ENCODE measurements at regions not wholly inside any gene's neighbourhood (a gene's known extent, or its start where the extent isn't known, plus 50 kb on each side); places are given as distances from the start of the nearest gene placed in this dataset.

- H3K27me3 Mint-ChIP-seq: no peaks in the 10 kb centered on the region
- Histone ChIP-seq H3K27me3 (ENCODE audit: control insufficient read depth in 1 of 2, insufficient read depth in 2 of 2, low read length in 2 of 2) (no peaks in the 10 kb centered on the region), H3K27ac (ENCODE audit: low read depth in 1 of 2, low read length in 2 of 2) (no peak overlapping the region), H3K4me3 (ENCODE audit: low read length) (no peak overlapping the region), H3K4me1 (ENCODE audit: insufficient read depth, low read length) (no peaks in the 10 kb centered on the region), H3K9me3 (ENCODE audit: control insufficient read depth in 1 of 2, insufficient read depth in 1 of 2, low read length in 2 of 2) (no peaks in the 10 kb centered on the region), H3K36me3 (ENCODE audit: insufficient read depth, low read length) (no peaks in the 10 kb centered on the region)
- ATAC-seq (ENCODE audit: poor library complexity) (no peak), DNase-seq (no peak)
- no peak overlapping the region for H3K27ac Mint-ChIP-seq
- intact Hi-C loops (cut with DNase I, micrococcal nuclease): no loop called here
- no peaks in the 10 kb centered on the region for H3K9me3 Mint-ChIP-seq
- CTCF ChIA-PET: no interaction called here
- POLR2A ChIA-PET: interaction anchor here (1.2 kb wide), 1 partner anchor 75 kb away, joined by 4 read pairs; the partner anchor contains the start of gene NFE2L2
- H3K36me3 Mint-ChIP-seq (ENCODE audit: low read depth): no peaks in the 10 kb centered on the region
- no peaks in the 10 kb centered on the region for H3K4me1 Mint-ChIP-seq (ENCODE audit: low read depth)
- no peak overlapping the region for H3K4me3 Mint-ChIP-seq
- no peak for TF ChIP-seq CTCF (IDR thresholded peaks at IDR 0.05)
Observed at GRCh38 chr2:177340158-177340557, 52.4 kb upstream of the AGPS start.

- POLR2A ChIA-PET: no interaction called here
- CTCF ChIA-PET: no interaction called here
- H3K4me3 ChIP-seq (ENCODE audit: low read length): no peak overlapping the region
- H3K27me3 Mint-ChIP-seq: no peaks in the 10 kb centered on the region
- TF ChIP-seq CTCF (IDR thresholded peaks at IDR 0.05): no peak
- no peaks in the 10 kb centered on the region for H3K4me1 ChIP-seq (ENCODE audit: insufficient read depth, low read length)
- ATAC-seq (ENCODE audit: poor library complexity): no peak
- no peak overlapping the region for H3K27ac ChIP-seq (ENCODE audit: low read depth in 1 of 2, low read length in 2 of 2)
- H3K36me3 ChIP-seq (ENCODE audit: insufficient read depth, low read length): no peaks in the 10 kb centered on the region
- no peak for DNase-seq
- H3K9me3 Mint-ChIP-seq: no peaks in the 10 kb centered on the region
- no peaks in the 10 kb centered on the region for H3K9me3 ChIP-seq (ENCODE audit: control insufficient read depth in 1 of 2, insufficient read depth in 1 of 2, low read length in 2 of 2)
- H3K4me1 Mint-ChIP-seq (ENCODE audit: low read depth): no peaks in the 10 kb centered on the region
- H3K27ac Mint-ChIP-seq: no peak overlapping the region
- H3K27me3 ChIP-seq (ENCODE audit: control insufficient read depth in 1 of 2, insufficient read depth in 2 of 2, low read length in 2 of 2): no peaks in the 10 kb centered on the region
- H3K36me3 Mint-ChIP-seq (ENCODE audit: low read depth): no peaks in the 10 kb centered on the region
- no peak overlapping the region for H3K4me3 Mint-ChIP-seq
- intact Hi-C loops (cut with DNase I, micrococcal nuclease): no loop called here
Observed at GRCh38 chr2:177342736-177343135, 49.8 kb upstream of the AGPS start.
